Right lobe of liver (tissue), 6 donors: ENCODE measurements at regions not wholly inside any gene's neighbourhood (a gene's known extent, or its start where the extent isn't known, plus 50 kb on each side); places are given as distances from the start of the nearest gene placed in this dataset.

ENCODE experiments used
- ATAC-seq, 4 donors: fragments of 200-7000 bp; cut with Tn5 transposase; one replicate each; pipeline ENCODE4 v1.9.1; 2020; ENCODE audit warnings: mild to moderate bottlenecking in 4 of 4, moderate library complexity in 4 of 4
- DNase-seq, 3 donors: peaks; one replicate each; pipeline ENCODE4 v3.0.0-alpha.2; 2020
- H3K27ac ChIP-seq, 3 donors: fragments of 200-600 bp; one replicate each; pipeline ENCODE4 v1.8.0; 2022
- H3K27me3 ChIP-seq, 2 donors: fragments of 200-600 bp; one replicate each; pipeline ENCODE4 v1.8.0; 2022
- H3K36me3 ChIP-seq, 4 donors: fragments of 200-600 bp; sonication (generic) in 1 of 4; one replicate each; pipeline versions ENCODE4 v1.5.1 to v1.8.0; 2017 to 2022; ENCODE audit warnings: control low read depth in 1 of 4
- H3K4me1 ChIP-seq, 4 donors: fragments of 200-600 bp; sonication (generic) in 1 of 4; one replicate each; pipeline versions ENCODE4 v1.5.1 to v1.8.0; 2017 to 2022; ENCODE audit warnings: control low read depth in 1 of 4
- H3K4me3 ChIP-seq, 3 donors: fragments of 200-600 bp; one replicate each; pipeline ENCODE4 v1.8.0; 2022
- H3K9me3 ChIP-seq, 4 donors: fragments of 200-600 bp; sonication (generic) in 1 of 4; one replicate each; pipeline versions ENCODE4 v1.5.1 to v1.8.0; 2017 to 2022; ENCODE audit warnings: control low read depth in 1 of 4
- CTCF ChIP-seq, 4 donors: fragments of 200-600 bp in 3 of 4; fragments of 450-650 bp in 1 of 4; IDR thresholded peaks; one replicate each; pipeline versions ENCODE4 v1.5.1 to v1.8.0; 2016 to 2022; ENCODE audit warnings: antibody characterized with exemption in 4 of 4, mild to moderate bottlenecking in 2 of 4
- POLR2A ChIP-seq: fragments of 450-650 bp; IDR thresholded peaks from one replicate; pipeline ENCODE4 v1.6.1; 2017; ENCODE audit warnings: antibody characterized with exemption, mild to moderate bottlenecking
- WGBS: methylation state at CpG from one replicate; pipeline ENCODE4 v1.1.6; 2018; ENCODE audit warnings: low coverage, low lambda C conversion rate; ENCODE audit not compliant: insufficient coverage; ENCODE audit errors: missing lambda C conversion rate; 5-methylcytosine and 5-hydroxymethylcytosine counted together
- intact Hi-C, 2 donors: fragments of 100-400 bp; cut with DNase I; formaldehyde crosslinking; loops; one replicate each; pipeline versions ENCODE4 v1.11.2 to v1.14.1; 2022
- donor health status: DM: no; HTN: yes; CAD: no.
- donor health status: DM: no; HTN: no; CAD: no.
- donor health status: DM: no; HTN: no; CAD: no.
- donor health status: DM: no; HTN: yes; CAD: no.
- donor health status: DM: no; HTN: yes; CAD: no.

- DNase-seq, result no peak
- Histone ChIP-seq H3K4me3 (no peak overlapping the region), H3K27me3 (no peaks in the 10 kb centered on the region), H3K4me1 (no peaks in the 10 kb centered on the region), H3K27ac (no peak overlapping the region), H3K9me3 (no peaks in the 10 kb centered on the region), H3K36me3 (no peaks in the 10 kb centered on the region)
- no peak for ATAC-seq
- WGBS, result 60% methylated on average over 1 of the region's 1 CpG
- TF ChIP-seq CTCF (IDR thresholded peaks at IDR 0.05), result no peak
- no peak for TF ChIP-seq POLR2A
- intact Hi-C loops, result no loop called here
Observed at GRCh38 chr5:39486361-39486760, 61.6 kb upstream of the DAB2 start.

GRCh38 chr5:39485079-39485478, 60.3 kb upstream of the DAB2 start:
- no peaks in the 10 kb centered on the region for H3K36me3 ChIP-seq
- 80% methylated on average over 2 of the region's 2 CpGs for WGBS
- no peak for TF ChIP-seq POLR2A
- TF ChIP-seq CTCF (IDR thresholded peaks at IDR 0.05), result no peak
- H3K9me3 ChIP-seq, result no peaks in the 10 kb centered on the region
- H3K27ac ChIP-seq, result no peak overlapping the region
- no peaks in the 10 kb centered on the region for H3K4me1 ChIP-seq
- DNase-seq, result no peak
- intact Hi-C loops, result no loop called here
- no peaks in the 10 kb centered on the region for H3K27me3 ChIP-seq
- ATAC-seq, result no peak
- no peak overlapping the region for H3K4me3 ChIP-seq

- 20% methylated on average over 1 of the region's 1 CpG for WGBS
- Histone ChIP-seq H3K36me3 (no peaks in the 10 kb centered on the region), H3K4me1 (no peaks in the 10 kb centered on the region), H3K27ac (no peak overlapping the region), H3K27me3 (no peaks in the 10 kb centered on the region), H3K4me3 (no peak overlapping the region), H3K9me3 (no peaks in the 10 kb centered on the region)
- no peak for ATAC-seq
- DNase-seq, result no peak
- intact Hi-C loops, result no loop called here
- no peak for TF ChIP-seq POLR2A
- no peak for TF ChIP-seq CTCF (IDR thresholded peaks at IDR 0.05)
Observed at GRCh38 chr5:39484673-39485072, 59.9 kb upstream of the DAB2 start.

- Histone ChIP-seq H3K27ac (no peak overlapping the region), H3K36me3 (no peaks in the 10 kb centered on the region), H3K9me3 (no peaks in the 10 kb centered on the region), H3K4me3 (no peak overlapping the region), H3K27me3 (no peaks in the 10 kb centered on the region), H3K4me1 (no peaks in the 10 kb centered on the region)
- DNase-seq (no peak), ATAC-seq (no peak)
- intact Hi-C loops, result no loop called here
- 100% methylated on average over 1 of the region's 1 CpG for WGBS
- TF ChIP-seq POLR2A (no peak), CTCF (IDR thresholded peaks at IDR 0.05) (no peak)
Observed at GRCh38 chr5:39482098-39482497, 57.3 kb upstream of the DAB2 start.

- WGBS, result 49% methylated on average over 6 of the region's 6 CpGs
- Histone ChIP-seq H3K9me3 (no peaks in the 10 kb centered on the region), H3K27ac (no peak overlapping the region), H3K4me3 (no peak overlapping the region), H3K36me3 (no peaks in the 10 kb centered on the region), H3K4me1 (no peaks in the 10 kb centered on the region), H3K27me3 (no peaks in the 10 kb centered on the region)
- intact Hi-C loops, result no loop called here
- no peak for ATAC-seq
- DNase-seq, result no peak
- no peak for TF ChIP-seq POLR2A
- TF ChIP-seq CTCF (IDR thresholded peaks at IDR 0.05), result no peak
Observed at GRCh38 chr5:39479537-39479936, 54.8 kb upstream of the DAB2 start.
